ENCODE measurements at regions not wholly inside any gene's neighbourhood (a gene's known extent, or its start where the extent isn't known, plus 50 kb on each side); places are given as distances from the start of the nearest gene placed in this dataset.

- TF ChIP-seq CTCF (IDR thresholded peaks at IDR 0.05; ENCODE audit: borderline replicate concordance, extremely low read depth, low read length, poor library complexity, severe bottlenecking) (no peak), EZH2 (IDR thresholded peaks at IDR 0.05; ENCODE audit: borderline replicate concordance, low read depth, low read length, severe bottlenecking) (no peak)
Observed at GRCh38 chrX:46327566-46328115, 217.6 kb downstream of the ZNF674 start.
